IMR-90 (cell line): ENCODE measurements at regions not wholly inside any gene's neighbourhood (a gene's known extent, or its start where the extent isn't known, plus 50 kb on each side); places are given as distances from the start of the nearest gene placed in this dataset.
"Not testable (repeated sequence)": the region's sequence is repeated elsewhere in the genome, so short reads cannot be mapped to it uniquely, and the experiment has no call there.

Experiments
- ATAC-seq: fragments of 200-7000 bp; cut with Tn5 transposase; 2 replicates; pipeline ENCODE4 v1.9.1; 2020; ENCODE audit warnings: low read depth, mild to moderate bottlenecking, moderate library complexity
- BruUV-seq: library from RNA; stranded (reverse); fragments of 400-500 nt; replicated peaks from 2 replicates; lab custom pipeline; 2021; lab: Mats Ljungman, UMichigan
- CTCF ChIA-PET: fragments of 300-600 bp; formaldehyde crosslinking; extraction: SDS; loops from one replicate; lab custom pipeline; 2021; ENCODE audit warnings: antibody characterized with exemption; lab: Yijun Ruan, JAX
- POLR2A ChIA-PET: fragments of 300-600 bp; sonication (Branson Sonifier 250); formaldehyde crosslinking; loops from one replicate; lab custom pipeline; 2022; ENCODE audit warnings: antibody characterized with exemption; ENCODE audit not compliant: unreplicated experiment; lab: Charles Lee
- DNase-seq: peaks from one replicate; pipeline ENCODE4 v3.0.0; 2013
- H2AFZ ChIP-seq: replicated peaks from 2 replicates; pipeline ENCODE3; 2013; ENCODE audit warnings: low read length, mild to moderate bottlenecking; ENCODE audit not compliant: poor library complexity
- H2AK5ac ChIP-seq: 2 replicates; pipeline ENCODE4 v1.6.1; 2013; ENCODE audit warnings: low read depth, low read length, inconsistent platforms
- H2AK9ac ChIP-seq: replicated peaks from 2 replicates; pipeline ENCODE3; 2013; ENCODE audit warnings: mild to moderate bottlenecking, low read depth, low read length, moderate library complexity; ENCODE audit not compliant: poor library complexity
- H2BK120ac ChIP-seq: 2 replicates; pipeline ENCODE4 v1.6.1; 2013; ENCODE audit warnings: low read depth, low read length, inconsistent platforms
- H2BK15ac ChIP-seq: 3 replicates; pipeline ENCODE4 v1.6.1; 2013; ENCODE audit warnings: low read depth, low read length, inconsistent platforms
- H2BK20ac ChIP-seq: 2 replicates; pipeline ENCODE4 v1.6.1; 2013; ENCODE audit warnings: low read depth, mild to moderate bottlenecking, inconsistent platforms, low read length, moderate library complexity
- H2BK5ac ChIP-seq: 2 replicates; pipeline ENCODE4 v1.6.1; 2013; ENCODE audit warnings: mild to moderate bottlenecking, low read depth, low read length, inconsistent platforms; ENCODE audit not compliant: poor library complexity, severe bottlenecking
- H3K14ac ChIP-seq: replicated peaks from 2 replicates; pipeline ENCODE4 v1.6.1; 2013; ENCODE audit warnings: low read depth, low read length, inconsistent platforms
- H3K18ac ChIP-seq: 2 replicates; pipeline ENCODE4 v1.6.1; 2013; ENCODE audit warnings: low read depth, low read length, control low read depth
- H3K23ac ChIP-seq: 2 replicates; pipeline ENCODE4 v1.6.1; 2013; ENCODE audit warnings: low read depth, low read length, inconsistent platforms
- H3K27ac ChIP-seq: 2 replicates; pipeline ENCODE4 v1.5.1; 2013; ENCODE audit warnings: mild to moderate bottlenecking, control low read depth, low read length; ENCODE audit not compliant: insufficient read depth
- H3K27me3 ChIP-seq: 2 replicates; pipeline ENCODE4 v1.6.1; 2013; ENCODE audit warnings: low read length; ENCODE audit not compliant: control insufficient read depth, insufficient read depth
- H3K36me3 ChIP-seq: 2 replicates; pipeline ENCODE4 v1.6.1; 2013; ENCODE audit warnings: low read length, mixed read lengths; ENCODE audit not compliant: control insufficient read depth, insufficient read depth
- H3K4ac ChIP-seq: 2 replicates; pipeline ENCODE4 v1.6.1; 2013; ENCODE audit warnings: low read depth, low read length, inconsistent platforms
- H3K4me1 ChIP-seq: 2 replicates; pipeline ENCODE4 v1.6.1; 2013; ENCODE audit warnings: low read length, mixed read lengths; ENCODE audit not compliant: control insufficient read depth, insufficient read depth
- H3K4me2 ChIP-seq: 2 replicates; pipeline ENCODE4 v1.6.1; 2013; ENCODE audit warnings: low read depth, mild to moderate bottlenecking, control low read depth, low read length, moderate library complexity
- H3K4me3 ChIP-seq: 2 replicates; pipeline ENCODE4 v1.5.1; 2013; ENCODE audit warnings: low read depth, mild to moderate bottlenecking, control low read depth, low read length, moderate library complexity; ENCODE audit not compliant: insufficient read depth
- H3K56ac ChIP-seq: 2 replicates; pipeline ENCODE4 v1.6.1; 2013; ENCODE audit warnings: low read length, inconsistent platforms; ENCODE audit not compliant: insufficient read depth; ENCODE audit errors: extremely low read depth
- H3K79me1 ChIP-seq, 2 experiments: 2 replicates each; pipeline ENCODE4 v1.6.1; 2013; ENCODE audit warnings: low read length in 2 of 2, inconsistent platforms in 1 of 2, low read depth in 1 of 2
- H3K9ac ChIP-seq: 2 replicates; pipeline ENCODE4 v1.6.1; 2013; ENCODE audit warnings: low read depth, low read length, control low read depth
- H3K9me1 ChIP-seq: 2 replicates; pipeline ENCODE4 v1.6.1; 2013; ENCODE audit warnings: low read length, inconsistent platforms; ENCODE audit not compliant: insufficient read depth
- H3K9me3 ChIP-seq: 2 replicates; pipeline ENCODE4 v1.6.1; 2013; ENCODE audit warnings: low read length; ENCODE audit not compliant: control insufficient read depth, insufficient read depth
- H4K20me1 ChIP-seq: 2 replicates; pipeline ENCODE4 v1.6.1; 2013; ENCODE audit warnings: low read length, inconsistent platforms; ENCODE audit not compliant: insufficient read depth
- H4K5ac ChIP-seq: 2 replicates; pipeline ENCODE4 v1.6.1; 2013; ENCODE audit warnings: mild to moderate bottlenecking, low read depth, low read length, control low read depth
- H4K8ac ChIP-seq, 2 experiments: 2 replicates each; pipeline ENCODE4 v1.6.1; 2013; ENCODE audit warnings: low read depth in 2 of 2, low read length in 2 of 2, control low read depth in 1 of 2, inconsistent platforms in 1 of 2
- H4K91ac ChIP-seq: 2 replicates; pipeline ENCODE4 v1.6.1; 2013; ENCODE audit warnings: low read depth, low read length, inconsistent platforms; ENCODE audit not compliant: insufficient read depth
- WGBS, 2 experiments: methylation state at CpG; one replicate each; pipeline versions ENCODE4 v1.1.5 to v1.1.7; 2013; ENCODE audit warnings: missing lambda C conversion rate in 2 of 2; ENCODE audit not compliant: insufficient read length in 1 of 2; ENCODE audit errors: extremely low coverage in 2 of 2; 5-methylcytosine and 5-hydroxymethylcytosine counted together
- dilution Hi-C: fragments of 300-500 bp; cut with HindIII; formaldehyde crosslinking; loops from one replicate; pipeline ENCODE4 v1.14.3; 2018; ENCODE audit warnings: low sequenced_read_pairs; ENCODE audit not compliant: unreplicated experiment
- in situ Hi-C: fragments of 300-500 bp; cut with MboI; formaldehyde crosslinking; loops from 3 replicates; pipeline ENCODE4 v1.14.3; 2019; ENCODE audit warnings: low sequenced_read_pairs, inconsistent platforms, mixed read lengths
- intact Hi-C: fragments of 100-400 bp; cut with micrococcal nuclease; formaldehyde crosslinking; loops from 2 replicates; pipeline ENCODE4 v1.10.0; 2022

DNA sequence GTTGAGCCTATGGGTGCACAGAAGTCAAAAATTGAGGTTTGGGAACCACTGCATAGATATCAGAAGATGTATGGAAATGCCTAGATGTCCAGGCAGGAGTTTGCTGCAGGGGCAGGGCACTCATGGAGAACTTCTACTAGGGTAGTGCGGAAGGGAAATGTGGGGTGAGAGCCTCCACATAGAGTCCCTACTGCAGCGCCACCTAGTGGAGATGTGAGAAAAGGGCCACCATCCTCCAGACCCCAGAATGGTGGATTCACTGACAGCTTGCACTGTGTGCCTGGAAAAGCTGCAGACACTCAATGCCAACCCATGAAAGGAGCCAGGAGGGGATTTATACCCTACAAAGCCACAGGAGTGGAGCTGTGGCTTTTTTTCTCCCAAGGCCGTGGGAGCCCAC, 133.7 kb downstream of the DEFB131A start:
- H3K4ac ChIP-seq, H2AK9ac ChIP-seq, H3K79me1 ChIP-seq, H2BK15ac ChIP-seq, H2AFZ ChIP-seq, BruUV-seq, H3K14ac ChIP-seq, CTCF ChIA-PET, H4K91ac ChIP-seq, in situ Hi-C loops, H3K4me1 ChIP-seq, H4K20me1 ChIP-seq, dilution Hi-C loops, H3K56ac ChIP-seq, POLR2A ChIA-PET, H2BK20ac ChIP-seq, H4K5ac ChIP-seq, H3K18ac ChIP-seq, H4K8ac ChIP-seq, H2BK5ac ChIP-seq, H2BK120ac ChIP-seq, H3K36me3 ChIP-seq, H2AK5ac ChIP-seq, H3K9me3 ChIP-seq, ATAC-seq, H3K23ac ChIP-seq, H3K9ac ChIP-seq, H3K27ac ChIP-seq, H3K4me3 ChIP-seq, intact Hi-C loops, H3K4me2 ChIP-seq, DNase-seq, H3K27me3 ChIP-seq, H3K9me1 ChIP-seq: not testable (repeated sequence)
- no CpG with 5 or more reads among the region's 3 CpGs for WGBS, 2 experiments

DNA sequence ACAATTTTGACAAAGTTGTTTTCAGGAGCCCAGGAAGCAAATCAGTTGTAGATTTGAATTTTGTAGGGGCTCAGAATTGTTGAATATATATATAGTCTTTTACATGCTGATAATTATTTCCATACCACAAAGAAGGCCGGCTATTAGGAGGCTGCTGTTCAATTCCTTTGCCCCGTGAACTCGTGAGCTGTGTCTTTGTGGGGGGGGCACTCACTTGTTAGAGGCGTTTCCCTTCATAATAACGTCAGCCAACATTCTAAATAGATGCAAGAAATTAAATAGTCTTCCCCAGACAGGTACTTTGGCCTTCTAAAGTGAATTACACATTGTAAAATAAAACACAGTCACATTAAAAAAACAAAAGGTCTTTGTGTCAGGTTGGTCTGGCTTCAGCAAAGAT, 138.7 kb downstream of the DEFB131A start:
- H3K56ac ChIP-seq, H3K27ac ChIP-seq, H2AK9ac ChIP-seq, H3K18ac ChIP-seq, H4K8ac ChIP-seq, CTCF ChIA-PET, H3K9me3 ChIP-seq, BruUV-seq, H2AK5ac ChIP-seq, H2BK120ac ChIP-seq, H3K4me1 ChIP-seq, in situ Hi-C loops, H3K14ac ChIP-seq, H2BK15ac ChIP-seq, H3K36me3 ChIP-seq, H3K9me1 ChIP-seq, H3K4me3 ChIP-seq, H4K20me1 ChIP-seq, H3K23ac ChIP-seq, H2AFZ ChIP-seq, H3K4ac ChIP-seq, H3K79me1 ChIP-seq, dilution Hi-C loops, H3K9ac ChIP-seq, H3K4me2 ChIP-seq, H4K5ac ChIP-seq, DNase-seq, H3K27me3 ChIP-seq, H2BK5ac ChIP-seq, intact Hi-C loops, H2BK20ac ChIP-seq, H4K91ac ChIP-seq, POLR2A ChIA-PET, ATAC-seq: not testable (repeated sequence)
- whole genome bisulfite sequencing, 2 experiments = no CpG with 5 or more reads among the region's 5 CpGs
